Caco-2 (cell line): ENCODE measurements at regions not wholly inside any gene's neighbourhood (a gene's known extent, or its start where the extent isn't known, plus 50 kb on each side); places are given as distances from the start of the nearest gene placed in this dataset.
"Not testable (repeated sequence)": the region's sequence is repeated elsewhere in the genome, so short reads cannot be mapped to it uniquely, and the experiment has no call there.

Experiments
- BruUV-seq: library from RNA; stranded (reverse); fragments of 400-500 nt; replicated peaks from 2 replicates; lab custom pipeline; 2021; lab: Mats Ljungman, UMichigan
- CTCF ChIA-PET: fragments of 300-600 bp; sonication (Branson Sonifier 250); formaldehyde crosslinking; loops from one replicate; lab custom pipeline; 2022; ENCODE audit warnings: antibody characterized with exemption; lab: Charles Lee
- POLR2A ChIA-PET: fragments of 300-600 bp; sonication (Branson Sonifier 250); formaldehyde crosslinking; loops from one replicate; lab custom pipeline; 2022; ENCODE audit warnings: antibody characterized with exemption; lab: Charles Lee
- DNase-seq, 2 experiments: peaks; one replicate each; pipeline versions ENCODE4 v3.0.0 to v3.0.0-alpha.2; 2020 to 2022
- H3K27me3 ChIP-seq: replicated peaks from 2 replicates; pipeline ENCODE4 v1.6.0; 2011; ENCODE audit warnings: low read length; ENCODE audit not compliant: control insufficient read depth, insufficient read depth
- H3K36me3 ChIP-seq: 2 replicates; pipeline ENCODE4 v1.5.1; 2011; ENCODE audit warnings: low read length; ENCODE audit not compliant: control insufficient read depth, insufficient read depth
- H3K4me1 ChIP-seq: fragments of 250-450 bp; sonication (Bioruptor Pico); 2 replicates; pipeline ENCODE4 v1.5.1; 2020; ENCODE audit warnings: mild to moderate bottlenecking
- H3K4me3 ChIP-seq: 2 replicates; pipeline ENCODE4 v1.5.1; 2011; ENCODE audit warnings: low read depth, mild to moderate bottlenecking, control low read depth, low read length
- H3K9me3 ChIP-seq: fragments of 250-450 bp; sonication (Bioruptor Pico); 2 replicates; pipeline ENCODE4 v1.5.1; 2020; ENCODE audit warnings: mild to moderate bottlenecking, moderate library complexity
- H3K27ac Mint-ChIP-seq: one replicate; pipeline ENCODE4 v1.8.0; 2022; ENCODE audit warnings: mixed read lengths; ENCODE audit not compliant: unreplicated experiment
- H3K27me3 Mint-ChIP-seq: one replicate; pipeline ENCODE4 v1.8.0; 2022; ENCODE audit warnings: mixed read lengths; ENCODE audit not compliant: insufficient read depth, unreplicated experiment
- H3K36me3 Mint-ChIP-seq: one replicate; pipeline ENCODE4 v1.8.0; 2022; ENCODE audit warnings: mild to moderate bottlenecking, mixed read lengths; ENCODE audit not compliant: insufficient read depth, unreplicated experiment
- H3K4me1 Mint-ChIP-seq: one replicate; pipeline ENCODE4 v1.8.0; 2022; ENCODE audit warnings: low read depth, mixed read lengths; ENCODE audit not compliant: unreplicated experiment
- H3K4me3 Mint-ChIP-seq: one replicate; pipeline ENCODE4 v1.8.0; 2022; ENCODE audit warnings: mild to moderate bottlenecking, moderate library complexity, mixed read lengths; ENCODE audit not compliant: unreplicated experiment
- H3K9me3 Mint-ChIP-seq: one replicate; pipeline ENCODE4 v1.8.0; 2022; ENCODE audit warnings: mixed read lengths; ENCODE audit not compliant: unreplicated experiment
- CTCF ChIP-seq, 2 experiments: fragments of 200-600 bp in 1 of 2; IDR thresholded peaks; 1 replicate in 1 of 2; 2 replicates in 1 of 2; pipeline versions ENCODE4 v1.5.1 to v1.8.0; 2011 to 2022; ENCODE audit warnings: antibody characterized with exemption in 1 of 2, control low read depth in 1 of 2, inconsistent platforms in 1 of 2, low read depth in 1 of 2, low read length in 1 of 2, mild to moderate bottlenecking in 1 of 2, moderate library complexity in 1 of 2; ENCODE audit not compliant: insufficient read depth in 1 of 2, severe bottlenecking in 1 of 2, unreplicated experiment in 1 of 2
- intact Hi-C: fragments of 100-400 bp; cut with micrococcal nuclease; formaldehyde crosslinking; loops from one replicate; pipeline ENCODE4 v1.10.0; 2022; ENCODE audit not compliant: unreplicated experiment

DNA sequence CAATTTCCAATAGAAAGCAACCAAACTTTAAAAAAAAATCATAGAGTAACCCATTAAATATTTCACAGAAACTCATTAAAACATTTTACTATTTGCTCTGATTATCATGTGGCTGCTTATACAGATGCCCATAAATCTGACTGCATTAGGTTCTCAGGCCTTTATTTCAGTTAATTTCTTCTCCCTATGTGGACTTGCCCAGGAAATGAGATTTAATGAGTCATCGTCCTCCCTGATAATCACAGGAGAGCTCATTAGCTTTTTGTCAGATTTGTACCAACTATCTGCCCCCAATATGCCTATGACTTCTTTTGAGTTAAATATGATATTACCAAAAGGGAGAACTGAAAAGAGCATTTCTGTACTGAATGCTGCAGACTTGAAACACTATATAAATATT lies 168.0 kb downstream of the FOXB1 start:
- Mint-ChIP-seq H3K4me1 (no peaks in the 10 kb centered on the region), H3K36me3 (no peaks in the 10 kb centered on the region), H3K4me3 (no peak overlapping the region), H3K27ac (no peak overlapping the region), H3K9me3 (no peaks in the 10 kb centered on the region), H3K27me3 (peaks cover 3% of the 10 kb centered on the region)
- POLR2A ChIA-PET: no interaction called here
- Histone ChIP-seq H3K9me3 (no peaks in the 10 kb centered on the region), H3K27me3 (no peaks in the 10 kb centered on the region), H3K4me1 (no peaks in the 10 kb centered on the region), H3K4me3 (no peak overlapping the region), H3K36me3 (no peaks in the 10 kb centered on the region)
- CTCF ChIA-PET: no interaction called here
- intact Hi-C loops: no loop called here
- TF ChIP-seq CTCF (IDR thresholded peaks at IDR 0.05; ENCODE audit: insufficient read depth in 1 of 2, low read depth in 1 of 2, low read length in 1 of 2, severe bottlenecking in 1 of 2, unreplicated experiment in 1 of 2): no peak
- DNase-seq: no peak
- no TSS peak for BruUV-seq

- Mint-ChIP-seq H3K4me3 (no peak overlapping the region), H3K27me3 (peaks cover 19% of the 10 kb centered on the region), H3K4me1 (no peaks in the 10 kb centered on the region), H3K27ac (no peak overlapping the region), H3K36me3 (no peaks in the 10 kb centered on the region), H3K9me3 (no peaks in the 10 kb centered on the region)
- ChIA-PET POLR2A (no interaction called here), CTCF (interaction anchor here (0.6 to 0.9 kb wide), 3 partner anchors 262 to 455 kb away, joined by 3 to 5 read pairs (median 3); no protein-coding TSS in a partner anchor)
- intact Hi-C loops: loop anchor here (1.0 to 10.0 kb wide), 4 partner anchors 145 to 489 kb away; no protein-coding TSS in a partner anchor
- no TSS peak for BruUV-seq
- no peaks in the 10 kb centered on the region; the same call in 1 of the 2 replicates for H3K27me3 ChIP-seq
- DNase-seq: peak; percentile 32 to 34
- no peaks in the 10 kb centered on the region for H3K9me3 ChIP-seq
- no peaks in the 10 kb centered on the region for H3K4me1 ChIP-seq
- no peaks in the 10 kb centered on the region for H3K36me3 ChIP-seq
- no peak overlapping the region for H3K4me3 ChIP-seq
- TF ChIP-seq CTCF (IDR thresholded peaks at IDR 0.05; ENCODE audit: insufficient read depth in 1 of 2, low read depth in 1 of 2, low read length in 1 of 2, severe bottlenecking in 1 of 2, unreplicated experiment in 1 of 2): peak; percentile 50 to 83
Observed at GRCh38 chr15:60179786-60180391, 175.8 kb downstream of the FOXB1 start.

- H3K4me1 ChIP-seq, H3K27ac Mint-ChIP-seq, H3K36me3 ChIP-seq, H3K27me3 ChIP-seq, POLR2A ChIA-PET, H3K9me3 Mint-ChIP-seq, H3K4me1 Mint-ChIP-seq, BruUV-seq, DNase-seq, H3K4me3 ChIP-seq, H3K9me3 ChIP-seq, CTCF ChIA-PET, H3K4me3 Mint-ChIP-seq, H3K36me3 Mint-ChIP-seq: not testable (repeated sequence)
- H3K27me3 Mint-ChIP-seq: peaks cover 19% of the 10 kb centered on the region
- intact Hi-C loops: loop anchor here (10.0 kb wide), 1 partner anchor 143 kb away; no protein-coding TSS in a partner anchor
Observed at GRCh38 chr15:60181957-60182356, 177.8 kb downstream of the FOXB1 start.
